H9 (cell line): ENCODE measurements at regions not wholly inside any gene's neighbourhood (a gene's known extent, or its start where the extent isn't known, plus 50 kb on each side); places are given as distances from the start of the nearest gene placed in this dataset.
A peak's percentile ranks its signal among the peaks of the same experiment; 100 is the strongest.

Experiments
- DNase-seq: peaks from one replicate; pipeline ENCODE4 v3.0.0-alpha.2; 2017
- H2AFZ ChIP-seq: one replicate; pipeline ENCODE4 v1.6.1; 2013; ENCODE audit warnings: mild to moderate bottlenecking, low read length, control low read depth, moderate library complexity
- H2AK5ac ChIP-seq: 2 replicates; pipeline ENCODE4 v1.6.1; 2013; ENCODE audit warnings: low read length, control low read depth, mixed read lengths; ENCODE audit not compliant: insufficient read length
- H2BK120ac ChIP-seq: one replicate; pipeline ENCODE4 v1.6.1; 2013; ENCODE audit warnings: low read depth, mild to moderate bottlenecking, low read length, control low read depth, inconsistent platforms; ENCODE audit not compliant: poor library complexity, severe bottlenecking
- H2BK12ac ChIP-seq: 2 replicates; pipeline ENCODE4 v1.6.1; 2013; ENCODE audit warnings: low read length, control low read depth, mixed read lengths, low read depth; ENCODE audit not compliant: insufficient read length
- H2BK15ac ChIP-seq: 2 replicates; pipeline ENCODE4 v1.6.1; 2013; ENCODE audit warnings: low read depth, low read length, control low read depth
- H2BK20ac ChIP-seq: one replicate; pipeline ENCODE4 v1.6.1; 2013; ENCODE audit warnings: low read depth, mild to moderate bottlenecking, low read length, control low read depth, inconsistent platforms; ENCODE audit not compliant: poor library complexity, severe bottlenecking
- H2BK5ac ChIP-seq: 2 replicates; pipeline ENCODE4 v1.6.1; 2013; ENCODE audit warnings: low read length, control low read depth, mixed read lengths; ENCODE audit not compliant: insufficient read length
- H3K14ac ChIP-seq: 2 replicates; pipeline ENCODE4 v1.6.1; 2013; ENCODE audit warnings: low read length, control low read depth; ENCODE audit not compliant: insufficient read depth
- H3K18ac ChIP-seq: 2 replicates; pipeline ENCODE4 v1.6.1; 2013; ENCODE audit warnings: low read depth, mild to moderate bottlenecking, mixed read lengths, low read length, control low read depth; ENCODE audit not compliant: insufficient read length
- H3K23ac ChIP-seq: 2 replicates; pipeline ENCODE4 v1.6.1; 2013; ENCODE audit warnings: low read length, control low read depth, mixed read lengths, low read depth; ENCODE audit not compliant: insufficient read length
- H3K23me2 ChIP-seq: 2 replicates; pipeline ENCODE4 v1.6.1; 2013; ENCODE audit warnings: low read depth, mild to moderate bottlenecking, mixed read lengths, low read length, control low read depth; ENCODE audit not compliant: insufficient read length, poor library complexity, severe bottlenecking
- H3K27ac ChIP-seq: 2 replicates; pipeline ENCODE4 v1.5.1; 2013; ENCODE audit warnings: low read length, control low read depth, mixed read lengths, low read depth; ENCODE audit not compliant: insufficient read length
- H3K27me3 ChIP-seq: 2 replicates; pipeline ENCODE4 v1.6.1; 2013; ENCODE audit warnings: low read length, control low read depth, inconsistent platforms; ENCODE audit not compliant: insufficient read depth
- H3K4ac ChIP-seq: 2 replicates; pipeline ENCODE4 v1.6.1; 2013; ENCODE audit warnings: low read depth, mild to moderate bottlenecking, control low read depth, inconsistent platforms, low read length, moderate library complexity
- H3K4me1 ChIP-seq: 2 replicates; pipeline ENCODE4 v1.6.1; 2013; ENCODE audit warnings: low read length, control low read depth, inconsistent platforms; ENCODE audit not compliant: insufficient read depth
- H3K4me2 ChIP-seq: 2 replicates; pipeline ENCODE4 v1.6.1; 2013; ENCODE audit warnings: low read length, control low read depth, mixed read lengths; ENCODE audit not compliant: insufficient read length, insufficient read depth
- H3K56ac ChIP-seq: 2 replicates; pipeline ENCODE4 v1.6.1; 2013; ENCODE audit warnings: low read depth, mild to moderate bottlenecking, mixed read lengths, low read length, control low read depth; ENCODE audit not compliant: insufficient read length
- H3K79me1 ChIP-seq: 2 replicates; pipeline ENCODE4 v1.6.1; 2013; ENCODE audit warnings: low read depth, mild to moderate bottlenecking, moderate library complexity, low read length, control low read depth, inconsistent platforms; ENCODE audit not compliant: insufficient read depth, poor library complexity, severe bottlenecking
- H3K79me2 ChIP-seq: 2 replicates; pipeline ENCODE4 v1.6.1; 2013; ENCODE audit warnings: low read length, control low read depth, inconsistent platforms; ENCODE audit not compliant: insufficient read depth
- H3K9ac ChIP-seq: 2 replicates; pipeline ENCODE4 v1.6.1; 2013; ENCODE audit warnings: low read length, control low read depth, mixed read lengths; ENCODE audit not compliant: insufficient read length; ENCODE audit errors: extremely low read depth
- H3K9me3 ChIP-seq: one replicate; pipeline ENCODE4 v1.6.1; 2013; ENCODE audit warnings: low read depth, low read length, inconsistent platforms; ENCODE audit not compliant: control insufficient read depth
- H3T11ph ChIP-seq: one replicate; pipeline ENCODE4 v1.6.1; 2013; ENCODE audit warnings: mild to moderate bottlenecking, low read length, control low read depth, inconsistent platforms
- H4K20me1 ChIP-seq: one replicate; pipeline ENCODE4 v1.6.1; 2013; ENCODE audit not compliant: control insufficient read depth, insufficient read length, insufficient read depth
- H4K5ac ChIP-seq: 2 replicates; pipeline ENCODE4 v1.6.1; 2013; ENCODE audit warnings: low read depth, mild to moderate bottlenecking, mixed read lengths, low read length, control low read depth; ENCODE audit not compliant: insufficient read length
- H4K8ac ChIP-seq: replicated peaks from 2 replicates; pipeline ENCODE4 v1.6.1; 2013; ENCODE audit warnings: low read length, control low read depth, mixed read lengths, low read depth; ENCODE audit not compliant: insufficient read length
- H4K91ac ChIP-seq: 2 replicates; pipeline ENCODE4 v1.6.1; 2013; ENCODE audit warnings: low read depth, mild to moderate bottlenecking, moderate library complexity, mixed read lengths, low read length, control low read depth; ENCODE audit not compliant: insufficient read length
- H3K27ac Mint-ChIP-seq, 3 experiments: 2 replicates in 2 of 3; 3 replicates in 1 of 3; pipeline ENCODE4 v1.8.0; 2020 to 2021; ENCODE audit warnings: mixed read lengths in 3 of 3, mild to moderate bottlenecking in 1 of 3, moderate library complexity in 1 of 3
- H3K27me3 Mint-ChIP-seq: 2 replicates; pipeline ENCODE4 v1.8.0; 2021; ENCODE audit warnings: low read depth, mild to moderate bottlenecking, moderate library complexity, mixed read lengths
- H3K36me3 Mint-ChIP-seq, 3 experiments: 2 replicates in 2 of 3; 3 replicates in 1 of 3; pipeline ENCODE4 v1.8.0; 2020 to 2021; ENCODE audit warnings: low read depth in 3 of 3, mixed read lengths in 3 of 3; ENCODE audit not compliant: insufficient read depth in 1 of 3
- H3K4me1 Mint-ChIP-seq, 2 experiments: 2 replicates each; pipeline ENCODE4 v1.8.0; 2020; ENCODE audit warnings: mixed read lengths in 2 of 2
- H3K4me3 Mint-ChIP-seq, 2 experiments: 2 replicates in 1 of 2; 3 replicates in 1 of 2; pipeline ENCODE4 v1.8.0; 2020 to 2021; ENCODE audit warnings: mild to moderate bottlenecking in 2 of 2, mixed read lengths in 2 of 2, moderate library complexity in 1 of 2
- H3K9me3 Mint-ChIP-seq, 2 experiments: 2 replicates in 1 of 2; 3 replicates in 1 of 2; pipeline ENCODE4 v1.8.0; 2020; ENCODE audit warnings: mild to moderate bottlenecking in 2 of 2, mixed read lengths in 2 of 2, moderate library complexity in 1 of 2
- WGBS: extraction: QIAGEN DNeasy Blood & Tissue Kit; methylation state at CpG from one replicate; pipeline ENCODE4 v1.1.7; 2013; ENCODE audit warnings: missing lambda C conversion rate, low lambda C conversion rate, mixed read lengths; ENCODE audit not compliant: insufficient read length; ENCODE audit errors: extremely low coverage; 5-methylcytosine and 5-hydroxymethylcytosine counted together
- TF ChIP-seq, protein P1 (sequence below): fragments of 200-600 bp; sonication (generic); conservative IDR thresholded peaks from 3 replicates; pipeline ENCODE4 v1.8.0; 2021; ENCODE audit warnings: antibody characterized with exemption, mild to moderate bottlenecking

DNA sequence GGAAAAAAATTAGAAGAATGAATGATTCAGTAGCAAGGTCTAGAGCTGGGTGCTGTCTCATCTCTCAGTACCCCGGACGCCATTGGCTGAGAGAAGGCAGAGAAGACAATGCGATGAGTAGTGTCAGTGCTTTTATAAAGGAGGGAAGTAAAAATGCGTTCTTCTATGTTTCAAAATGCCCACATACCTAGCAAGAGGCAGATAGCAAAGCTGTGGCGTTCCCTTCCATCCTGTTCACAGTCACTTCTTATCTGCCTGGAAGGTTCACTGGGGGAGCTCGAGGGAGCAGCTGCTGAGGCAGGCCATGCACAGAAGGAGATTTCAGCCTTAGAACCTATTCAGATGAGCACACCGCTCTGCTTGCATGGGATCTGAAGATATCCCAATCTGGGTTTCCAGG, 234.0 kb downstream of the RPLP1 start:
- no peak overlapping the region for H2AFZ ChIP-seq
- no CpG with 5 or more reads among the region's 7 CpGs for WGBS
- TF ChIP-seq, protein P1, sequence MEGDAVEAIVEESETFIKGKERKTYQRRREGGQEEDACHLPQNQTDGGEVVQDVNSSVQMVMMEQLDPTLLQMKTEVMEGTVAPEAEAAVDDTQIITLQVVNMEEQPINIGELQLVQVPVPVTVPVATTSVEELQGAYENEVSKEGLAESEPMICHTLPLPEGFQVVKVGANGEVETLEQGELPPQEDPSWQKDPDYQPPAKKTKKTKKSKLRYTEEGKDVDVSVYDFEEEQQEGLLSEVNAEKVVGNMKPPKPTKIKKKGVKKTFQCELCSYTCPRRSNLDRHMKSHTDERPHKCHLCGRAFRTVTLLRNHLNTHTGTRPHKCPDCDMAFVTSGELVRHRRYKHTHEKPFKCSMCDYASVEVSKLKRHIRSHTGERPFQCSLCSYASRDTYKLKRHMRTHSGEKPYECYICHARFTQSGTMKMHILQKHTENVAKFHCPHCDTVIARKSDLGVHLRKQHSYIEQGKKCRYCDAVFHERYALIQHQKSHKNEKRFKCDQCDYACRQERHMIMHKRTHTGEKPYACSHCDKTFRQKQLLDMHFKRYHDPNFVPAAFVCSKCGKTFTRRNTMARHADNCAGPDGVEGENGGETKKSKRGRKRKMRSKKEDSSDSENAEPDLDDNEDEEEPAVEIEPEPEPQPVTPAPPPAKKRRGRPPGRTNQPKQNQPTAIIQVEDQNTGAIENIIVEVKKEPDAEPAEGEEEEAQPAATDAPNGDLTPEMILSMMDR: no peak

More for the DNA sequence above, 234.0 kb downstream of the RPLP1 start:
- Histone ChIP-seq H3K27ac (no peak overlapping the region), H2BK20ac (no peak overlapping the region), H2AK5ac (no peak overlapping the region), H3K9ac (no peak overlapping the region), H3K23ac (no peak overlapping the region), H3K56ac (no peak overlapping the region), H3K9me3 (peaks cover 6% of the 10 kb centered on the region), H3K18ac (no peak overlapping the region), H4K20me1 (no peaks in the 10 kb centered on the region), H2BK120ac (no peak overlapping the region), H4K8ac (no peak overlapping the region), H3K14ac (no peak overlapping the region), H2BK5ac (no peak overlapping the region), H3K4me1 (no peaks in the 10 kb centered on the region), H3K79me1 (no peaks in the 10 kb centered on the region), H3K23me2 (no peaks in the 10 kb centered on the region), H2BK12ac (no peak overlapping the region), H3K27me3 (no peaks in the 10 kb centered on the region), H3K4ac (no peak overlapping the region), H4K91ac (no peak overlapping the region), H3T11ph (no peak overlapping the region), H3K79me2 (no peaks in the 10 kb centered on the region), H3K4me2 (no peak overlapping the region), H4K5ac (no peak overlapping the region), H2BK15ac (no peak overlapping the region)
- peak overlapping the region in 1 of 3 experiments; percentile 62; a peak in 1 of 7 replicates for H3K27ac Mint-ChIP-seq
- H3K9me3 Mint-ChIP-seq: peaks cover 26 to 36% of the 10 kb centered on the region in 2 experiments
- H3K4me3 Mint-ChIP-seq: no peak overlapping the region
- H3K27me3 Mint-ChIP-seq: peaks cover 6% of the 10 kb centered on the region
- H3K36me3 Mint-ChIP-seq: peaks cover 0 to 16% (median 8%) of the 10 kb centered on the region in 3 experiments; a peak in 4 of 7 replicates
- peaks cover 7% of the 10 kb centered on the region in 2 experiments for H3K4me1 Mint-ChIP-seq
- DNase-seq: no peak
